GM19239 (cell line): ENCODE measurements at regions not wholly inside any gene's neighbourhood (a gene's known extent, or its start where the extent isn't known, plus 50 kb on each side); places are given as distances from the start of the nearest gene placed in this dataset.
"Not testable (repeated sequence)": the region's sequence is repeated elsewhere in the genome, so short reads cannot be mapped to it uniquely, and the experiment has no call there.

Source experiments
- DNase-seq: peaks from one replicate; pipeline ENCODE4 v3.0.0; 2011; ENCODE audit warnings: low spot score; ENCODE audit not compliant: insufficient read length
- FAIRE-seq: peaks from 2 replicates; lab custom pipeline; 2011; peaks lifted over from hg19 to GRCh38; lab: Jason Lieb, UNC

DNA sequence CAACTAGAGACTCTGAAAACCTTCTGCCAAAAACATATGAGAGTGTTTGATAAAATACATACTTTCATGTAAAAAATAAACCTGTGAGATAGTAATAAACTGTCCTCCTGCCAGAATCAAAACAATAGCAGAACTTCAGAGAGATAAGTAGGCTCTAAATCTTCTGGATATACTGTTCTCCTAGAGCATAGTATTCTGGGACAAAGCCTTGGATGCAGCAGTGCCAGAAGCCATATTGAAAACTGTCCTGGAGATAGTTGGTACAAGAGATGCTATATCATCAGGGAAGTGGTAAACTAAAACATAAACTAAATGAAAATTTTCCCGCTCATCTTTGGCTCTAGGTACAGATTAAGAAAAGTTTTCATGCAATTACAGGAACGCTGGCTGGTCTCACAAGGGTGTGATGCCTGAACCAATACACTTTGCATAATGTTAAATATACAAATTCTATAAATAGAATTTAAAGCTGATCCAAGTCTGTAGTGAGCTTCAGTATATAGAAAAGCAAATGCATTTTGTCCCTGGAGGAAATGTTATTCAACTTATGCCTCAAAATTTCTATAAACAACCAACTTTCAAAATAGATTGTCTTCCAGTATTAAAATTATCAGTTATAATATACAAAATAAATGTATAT lies 355.6 kb downstream of the ADAMTS20 start:
- FAIRE-seq = no peak
- DNase-seq = no peak

DNA sequence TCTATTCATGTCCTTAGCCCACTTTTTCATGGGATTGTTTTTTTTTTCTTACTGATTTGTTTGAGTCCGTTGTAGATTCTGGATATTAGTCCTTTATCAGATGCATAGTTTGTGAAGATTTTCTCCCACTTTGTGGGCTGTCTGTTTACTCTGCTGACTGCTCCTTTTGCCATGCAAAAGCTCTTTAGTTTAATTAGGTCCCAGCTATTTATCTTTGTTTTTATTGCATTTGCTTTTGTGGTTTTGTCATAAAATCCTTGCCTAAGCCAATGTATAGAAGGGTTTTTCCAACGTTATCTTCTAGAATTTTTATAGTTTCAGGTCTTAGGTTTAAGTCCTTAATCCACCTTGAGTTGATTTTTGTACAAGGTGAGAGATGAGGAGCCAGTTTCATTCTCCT lies 358.9 kb downstream of the ADAMTS20 start:
- not testable (repeated sequence) for FAIRE-seq, DNase-seq

- FAIRE-seq, DNase-seq: not testable (repeated sequence)
Observed at GRCh38 chr12:43192442-43192841, 359.6 kb downstream of the ADAMTS20 start.

- DNase-seq (no peak), FAIRE-seq (no peak)
Observed at GRCh38 chr12:43180242-43180641, 371.8 kb downstream of the ADAMTS20 start.

DNA sequence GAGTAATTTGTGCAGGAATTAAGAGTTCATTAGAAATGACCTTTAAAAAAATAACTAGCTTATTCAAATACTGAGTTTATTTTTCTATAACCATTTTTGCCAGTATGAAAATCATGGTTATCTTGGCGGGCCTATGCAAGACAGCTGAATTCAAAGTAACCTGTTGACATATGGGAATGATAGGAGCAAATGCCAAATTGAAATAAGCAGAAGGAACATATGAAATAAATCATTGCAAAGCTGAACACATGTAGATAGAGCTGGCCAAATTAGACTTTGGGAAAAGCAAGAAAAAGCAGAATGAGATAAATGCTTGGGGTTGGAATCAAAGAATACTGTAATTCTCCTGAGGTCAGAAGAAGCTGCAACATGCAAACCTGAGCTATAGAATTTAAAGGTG lies 372.5 kb downstream of the ADAMTS20 start:
- FAIRE-seq = no peak

DNA sequence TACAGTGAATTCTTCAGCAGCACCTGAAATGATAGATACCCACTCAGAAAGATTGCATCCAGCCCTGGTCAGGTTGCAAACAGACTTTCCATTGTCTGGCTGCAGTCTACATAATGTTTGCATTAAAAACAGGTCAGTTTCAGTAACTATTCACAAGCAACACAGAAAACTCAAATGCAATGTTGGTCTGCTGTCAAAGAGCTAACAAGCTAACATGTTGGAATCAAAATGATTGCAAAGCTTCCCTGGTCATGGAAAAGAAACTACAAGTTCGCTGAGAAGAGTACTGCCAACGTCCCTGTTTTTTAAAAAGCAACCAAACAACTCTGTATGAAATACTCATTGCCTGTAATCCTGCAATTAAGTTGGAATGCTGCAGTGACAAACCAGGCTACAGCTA lies 374.7 kb downstream of the ADAMTS20 start:
- DNase-seq (no peak), FAIRE-seq (no peak)

More for the DNA sequence above, 372.5 kb downstream of the ADAMTS20 start:
- DNase-seq = no peak

DNA sequence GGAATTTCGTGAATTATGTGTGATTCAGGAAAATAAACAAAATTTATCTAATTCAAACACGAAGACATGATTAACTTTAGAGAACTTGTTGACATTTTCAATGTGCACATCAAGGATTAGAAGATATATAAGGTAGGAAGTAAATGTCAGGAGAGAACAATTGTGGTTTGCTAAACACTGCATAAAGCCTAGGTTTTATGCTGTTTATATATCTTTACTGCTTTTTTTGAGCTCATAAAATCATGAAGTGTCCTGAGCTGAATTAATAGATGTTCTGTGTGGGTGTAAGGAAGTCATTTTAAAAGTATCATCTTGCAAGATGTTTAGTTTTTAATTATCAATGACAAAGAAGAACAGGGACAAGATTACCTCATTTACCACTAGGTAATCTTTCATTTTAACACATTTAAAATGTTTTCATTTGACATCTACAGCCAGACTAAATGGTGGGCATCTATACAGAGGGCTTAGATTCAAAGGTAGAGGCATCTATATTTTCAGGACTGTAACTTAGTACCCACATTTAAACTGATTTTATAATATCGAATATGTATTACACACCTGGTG lies 382.8 kb downstream of the ADAMTS20 start:
- FAIRE-seq (no peak), DNase-seq (no peak)

DNA sequence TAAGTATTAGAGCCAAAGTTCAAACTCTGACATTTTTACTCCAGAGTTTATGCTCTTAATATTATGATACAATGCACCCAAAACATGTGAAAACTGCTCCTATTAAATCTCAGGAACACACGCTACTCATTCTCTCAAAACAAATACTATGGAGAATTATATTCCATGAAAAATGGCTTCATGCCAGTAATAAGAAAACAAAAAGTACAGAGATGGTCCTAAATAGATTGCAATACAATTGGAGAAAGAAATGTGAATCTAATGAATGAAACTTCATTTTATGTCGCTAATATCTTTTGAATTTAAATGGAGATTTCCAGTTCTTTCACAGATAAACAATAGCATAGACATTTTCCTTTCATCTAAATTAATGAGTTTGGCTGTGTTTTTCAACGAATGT lies 384.3 kb downstream of the ADAMTS20 start:
- FAIRE-seq (no peak), DNase-seq (no peak)

DNA sequence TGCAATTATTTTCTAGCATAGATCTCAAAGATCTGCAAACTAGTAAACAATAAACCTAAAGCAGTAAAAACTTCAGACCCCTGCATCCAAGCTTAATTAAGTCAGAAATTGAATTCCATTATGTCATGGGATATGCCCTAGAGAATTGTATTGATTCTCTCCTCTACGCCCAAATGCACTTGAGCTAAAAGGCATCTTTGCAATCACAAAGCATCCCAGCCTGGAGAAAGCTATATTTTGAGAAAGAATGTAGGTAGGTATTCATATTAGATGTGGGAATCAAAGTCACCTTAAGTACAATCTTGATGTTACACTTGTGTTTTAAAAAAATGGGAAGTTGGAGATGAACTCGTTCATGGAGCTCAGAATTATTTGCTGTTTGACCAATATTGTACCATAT lies 386.7 kb downstream of the ADAMTS20 start:
- no peak for DNase-seq
- FAIRE-seq = no peak

GRCh38 chr12:43162138-43162537 lies 389.9 kb downstream of the ADAMTS20 start:
- no peak for DNase-seq
- FAIRE-seq = no peak

- FAIRE-seq = no peak
- no peak for DNase-seq
Observed at GRCh38 chr12:43159506-43159905, 392.5 kb downstream of the ADAMTS20 start.

DNA sequence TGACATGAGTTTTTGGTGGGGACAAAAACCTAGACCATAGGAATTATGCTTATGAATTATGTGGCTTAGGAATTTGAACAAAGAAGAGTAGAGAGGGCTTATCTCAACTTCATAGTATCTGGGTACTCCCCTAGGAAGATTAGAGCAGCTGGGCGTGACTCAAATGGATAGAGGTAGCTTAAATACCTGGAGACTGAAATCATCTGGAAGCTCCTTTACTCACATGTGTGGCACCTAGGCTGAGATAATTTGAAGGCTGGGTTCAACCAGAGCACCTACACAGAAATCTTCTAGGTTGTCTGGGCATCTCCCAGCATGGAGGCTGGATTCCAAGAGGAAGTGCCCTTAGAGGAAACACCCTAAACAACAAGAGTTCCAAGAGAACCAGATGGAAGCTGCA lies 393.9 kb downstream of the ADAMTS20 start:
- no peak for FAIRE-seq

DNA sequence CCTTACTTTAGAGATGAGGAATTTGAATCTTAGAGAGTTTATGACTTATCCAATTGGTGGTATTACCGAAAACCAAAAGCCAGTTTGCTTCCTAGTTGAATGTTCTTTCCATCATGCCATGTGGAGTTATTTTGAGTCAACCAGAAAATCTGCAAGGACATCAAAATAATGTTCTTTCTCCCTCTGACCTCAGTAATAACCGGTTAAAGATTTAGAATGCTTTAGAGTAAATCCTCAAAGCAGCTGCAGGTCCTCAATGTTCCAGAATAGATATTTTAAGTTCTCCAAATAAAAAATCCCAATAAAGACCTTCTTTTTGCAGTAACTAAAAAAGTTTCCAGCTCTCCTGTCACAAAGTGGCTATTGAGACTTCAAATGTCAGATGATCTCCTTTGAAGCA lies 396.6 kb downstream of the ADAMTS20 start:
- FAIRE-seq (no peak), DNase-seq (no peak)

More for the DNA sequence above, 393.9 kb downstream of the ADAMTS20 start:
- no peak for DNase-seq

DNA sequence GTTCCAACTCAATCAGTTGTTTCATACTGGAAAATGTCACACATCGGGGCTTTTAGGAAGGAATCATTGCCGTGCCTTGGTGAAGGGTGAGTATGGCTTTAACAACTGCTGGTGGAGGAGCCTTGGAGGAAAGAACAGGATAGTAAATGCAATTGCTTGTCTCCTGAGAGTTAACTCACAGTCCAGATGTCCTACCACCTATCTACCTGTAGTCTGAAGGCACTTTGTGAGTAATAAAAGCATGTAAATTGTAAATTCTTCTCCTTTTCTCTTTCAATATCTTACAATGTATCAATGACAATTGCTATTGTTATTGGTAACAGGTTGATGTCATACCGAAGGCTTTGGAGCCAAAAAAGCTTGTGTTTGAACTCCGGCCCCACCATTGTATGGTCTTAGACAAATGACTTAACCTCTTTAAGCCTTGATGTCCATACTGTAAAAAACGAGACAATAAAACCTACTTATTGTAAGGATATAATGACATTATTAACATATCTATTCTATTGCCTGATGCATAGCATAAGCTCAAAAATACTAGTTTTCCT lies 397.4 kb downstream of the ADAMTS20 start:
- DNase-seq = no peak
- FAIRE-seq = no peak

GRCh38 chr12:43151441-43151981 lies 400.5 kb downstream of the ADAMTS20 start:
- no peak for FAIRE-seq
- DNase-seq = no peak

GRCh38 chr12:43148691-43149090 lies 403.3 kb downstream of the ADAMTS20 start:
- FAIRE-seq (no peak), DNase-seq (no peak)

DNA sequence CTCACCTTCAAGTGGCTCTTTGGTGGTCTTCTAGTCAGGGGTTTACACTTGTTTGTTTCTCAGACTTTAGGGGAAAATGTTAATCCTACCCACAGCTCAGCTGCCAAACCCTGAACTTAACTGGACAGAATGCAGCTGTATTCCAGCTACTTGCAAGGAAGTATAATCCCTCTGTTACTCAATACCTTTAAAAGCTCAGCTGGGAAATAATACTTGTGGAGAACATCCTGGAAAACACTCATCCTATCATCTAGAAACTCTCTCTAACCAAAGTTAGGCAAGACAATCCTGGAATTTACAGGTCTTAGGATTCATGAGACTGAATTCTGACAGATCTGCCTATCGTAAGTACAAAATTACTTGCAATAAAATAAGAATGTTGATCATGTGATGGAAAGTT lies 404.1 kb downstream of the ADAMTS20 start:
- DNase-seq (no peak), FAIRE-seq (no peak)

GRCh38 chr12:43145481-43145880 lies 406.5 kb downstream of the ADAMTS20 start:
- FAIRE-seq = no peak

DNA sequence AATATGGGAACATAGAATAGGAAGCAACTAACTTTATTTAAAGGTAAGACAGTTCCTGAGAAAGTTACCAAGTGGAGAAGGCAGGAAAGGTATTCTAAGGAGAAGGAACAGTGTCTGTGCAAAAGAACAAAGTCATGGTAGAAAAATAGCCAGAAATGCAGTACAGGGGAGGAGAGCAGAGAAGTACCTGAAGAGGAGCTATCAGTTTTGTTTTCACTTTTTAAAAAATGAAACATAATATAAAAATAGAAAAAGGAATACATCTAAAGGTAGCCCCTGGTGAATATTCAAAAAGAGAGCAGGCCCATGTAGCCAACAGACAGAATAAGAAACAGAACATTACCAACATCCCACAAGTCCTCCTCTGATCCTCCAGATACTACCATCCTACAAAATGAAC lies 408.7 kb downstream of the ADAMTS20 start:
- no peak for FAIRE-seq
- peak; percentile 2 for DNase-seq

More at GRCh38 chr12:43145481-43145880, 406.5 kb downstream of the ADAMTS20 start:
- DNase-seq = no peak

- FAIRE-seq (no peak), DNase-seq (no peak)
Observed at GRCh38 chr12:43132291-43132690, 419.7 kb downstream of the ADAMTS20 start.

DNA sequence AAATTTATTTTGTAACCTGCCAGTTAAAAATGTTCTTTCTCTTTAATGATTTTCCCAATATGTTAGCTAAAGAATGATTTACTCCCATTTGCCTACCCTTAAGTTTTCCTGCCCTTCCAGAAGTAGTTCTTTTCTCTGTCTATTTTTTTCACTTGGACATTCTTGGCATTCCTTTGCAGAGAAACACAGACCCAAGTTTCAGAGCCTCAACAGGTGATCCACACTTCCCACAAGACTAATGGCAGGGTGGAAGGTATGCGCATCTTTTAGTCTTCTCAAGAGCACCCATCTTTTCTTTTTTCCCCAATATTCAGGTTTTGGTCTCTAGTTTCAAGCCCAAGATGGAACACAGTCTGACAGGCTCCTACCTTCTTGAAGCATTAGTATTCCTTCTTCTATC lies 420.7 kb downstream of the ADAMTS20 start:
- DNase-seq (no peak), FAIRE-seq (no peak)
